ENCODE measurements at regions not wholly inside any gene's neighbourhood (a gene's known extent, or its start where the extent isn't known, plus 50 kb on each side); places are given as distances from the start of the nearest gene placed in this dataset.
"Not testable (repeated sequence)": the region's sequence is repeated elsewhere in the genome, so short reads cannot be mapped to it uniquely, and the experiment has no call there.

DNA sequence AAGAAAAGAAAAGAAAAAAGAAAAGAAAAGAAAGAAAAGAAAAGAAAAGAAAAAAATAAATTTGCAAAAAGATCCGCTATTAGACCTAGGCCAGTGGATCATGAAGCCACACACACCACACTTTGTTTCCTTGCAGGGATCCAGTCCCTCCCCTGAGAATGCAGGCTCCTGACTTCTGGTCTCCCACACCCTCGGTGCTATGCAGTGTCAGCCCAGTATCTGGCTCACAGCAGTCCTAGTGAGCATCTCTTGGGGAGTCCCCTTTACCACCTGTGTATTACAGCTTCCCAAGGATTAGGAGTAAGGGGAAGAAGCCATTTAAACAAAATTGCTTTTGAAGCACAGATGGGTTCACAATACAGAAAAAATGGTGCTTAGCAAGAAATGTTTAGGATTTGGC lies 174.1 kb upstream of the IRF2BP2 start:
- POLR2A ChIA-PET; H3K9me3 ChIP-seq (replicated peaks; ENCODE audit: control insufficient read depth, insufficient read depth, low read depth, low read length); FAIRE-seq; H4K20me1 ChIP-seq (replicated peaks; ENCODE audit: control insufficient read depth, insufficient read depth, low read length); H3K79me2 ChIP-seq (ENCODE audit: control insufficient read depth, insufficient read depth, low read length); CTCF ChIA-PET (ENCODE audit: low intra/inter-chr PET ratio); in situ Hi-C loops (cut with MboI); H3K27ac ChIP-seq (ENCODE audit: extremely low read depth, low read depth, low read length); H3K9ac ChIP-seq (ENCODE audit: insufficient read depth in 1 of 2, low read depth in 2 of 2, low read length in 2 of 2); H3K9me1 ChIP-seq (ENCODE audit: control insufficient read depth, insufficient read depth, low read length); intact Hi-C loops (cut with micrococcal nuclease); H3K4me2 ChIP-seq (ENCODE audit: insufficient read depth, low read length); BruUV-seq (replicated peaks); H3K36me3 ChIP-seq (ENCODE audit: control insufficient read depth, insufficient read depth, low read length); H3K4me1 ChIP-seq (replicated peaks in 1 of 2; ENCODE audit: control insufficient read depth in 2 of 2, insufficient read depth in 2 of 2, low read length in 2 of 2); H3K4me3 ChIP-seq; H2AFZ ChIP-seq (ENCODE audit: low read depth, low read length); ATAC-seq; DNase-seq (ENCODE audit: extremely low read depth in 1 of 4, low spot score in 3 of 4): not testable (repeated sequence)
- TF ChIP-seq, protein P1, sequence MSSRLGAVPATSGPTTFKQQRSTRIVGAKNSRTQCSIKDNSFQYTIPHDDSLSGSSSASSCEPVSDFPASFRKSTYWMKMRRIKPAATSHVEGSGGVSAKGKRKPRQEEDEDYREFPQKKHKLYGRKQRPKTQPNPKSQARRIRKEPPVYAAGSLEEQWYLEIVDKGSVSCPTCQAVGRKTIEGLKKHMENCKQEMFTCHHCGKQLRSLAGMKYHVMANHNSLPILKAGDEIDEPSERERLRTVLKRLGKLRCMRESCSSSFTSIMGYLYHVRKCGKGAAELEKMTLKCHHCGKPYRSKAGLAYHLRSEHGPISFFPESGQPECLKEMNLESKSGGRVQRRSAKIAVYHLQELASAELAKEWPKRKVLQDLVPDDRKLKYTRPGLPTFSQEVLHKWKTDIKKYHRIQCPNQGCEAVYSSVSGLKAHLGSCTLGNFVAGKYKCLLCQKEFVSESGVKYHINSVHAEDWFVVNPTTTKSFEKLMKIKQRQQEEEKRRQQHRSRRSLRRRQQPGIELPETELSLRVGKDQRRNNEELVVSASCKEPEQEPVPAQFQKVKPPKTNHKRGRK (tag; IDR thresholded peaks at IDR 0.05): 0 out of 2 replicates have a peak, but pooled peaks have one; percentile 4
- H3K27me3 ChIP-seq (ENCODE audit: control insufficient read depth in 2 of 2, insufficient read depth in 2 of 2, low read length in 2 of 2): peaks cover 25 to 36% of the 10 kb centered on the region in 2 experiments
- 24% methylated on average over 2 of the region's 2 CpGs for WGBS (ENCODE audit: insufficient coverage, low coverage, missing lambda C conversion rate)

DNA sequence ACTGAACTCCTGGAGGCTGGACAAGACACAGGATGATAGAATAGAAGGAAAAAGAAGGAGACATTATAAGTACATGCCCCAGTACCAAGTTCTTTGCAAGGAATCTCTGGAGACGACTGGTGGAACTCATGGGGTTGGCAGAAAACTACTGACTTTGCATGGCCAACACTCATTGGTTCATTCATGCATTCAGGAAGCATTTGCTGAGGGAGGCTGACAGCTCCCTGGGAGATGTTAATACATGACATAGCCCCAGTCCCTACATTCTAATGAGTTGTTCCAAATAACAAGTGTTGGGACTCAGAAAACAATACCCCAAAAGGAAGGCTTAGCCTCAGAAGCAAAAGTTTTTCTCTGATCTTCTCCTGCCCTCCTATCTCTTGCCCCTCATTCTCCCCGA lies 172.8 kb upstream of the IRF2BP2 start:
- POLR2A ChIA-PET: interaction anchor here (0.6 kb wide), 1 partner anchor 220 kb away, joined by 3 read pairs; no protein-coding TSS in a partner anchor
- ATAC-seq (no peak), FAIRE-seq (no peak), DNase-seq (ENCODE audit: extremely low read depth in 1 of 4, low spot score in 3 of 4) (no peak)
- no peak for TF ChIP-seq SUPT5H (IDR thresholded peaks at IDR 0.05)
- TF ChIP-seq, protein P2, sequence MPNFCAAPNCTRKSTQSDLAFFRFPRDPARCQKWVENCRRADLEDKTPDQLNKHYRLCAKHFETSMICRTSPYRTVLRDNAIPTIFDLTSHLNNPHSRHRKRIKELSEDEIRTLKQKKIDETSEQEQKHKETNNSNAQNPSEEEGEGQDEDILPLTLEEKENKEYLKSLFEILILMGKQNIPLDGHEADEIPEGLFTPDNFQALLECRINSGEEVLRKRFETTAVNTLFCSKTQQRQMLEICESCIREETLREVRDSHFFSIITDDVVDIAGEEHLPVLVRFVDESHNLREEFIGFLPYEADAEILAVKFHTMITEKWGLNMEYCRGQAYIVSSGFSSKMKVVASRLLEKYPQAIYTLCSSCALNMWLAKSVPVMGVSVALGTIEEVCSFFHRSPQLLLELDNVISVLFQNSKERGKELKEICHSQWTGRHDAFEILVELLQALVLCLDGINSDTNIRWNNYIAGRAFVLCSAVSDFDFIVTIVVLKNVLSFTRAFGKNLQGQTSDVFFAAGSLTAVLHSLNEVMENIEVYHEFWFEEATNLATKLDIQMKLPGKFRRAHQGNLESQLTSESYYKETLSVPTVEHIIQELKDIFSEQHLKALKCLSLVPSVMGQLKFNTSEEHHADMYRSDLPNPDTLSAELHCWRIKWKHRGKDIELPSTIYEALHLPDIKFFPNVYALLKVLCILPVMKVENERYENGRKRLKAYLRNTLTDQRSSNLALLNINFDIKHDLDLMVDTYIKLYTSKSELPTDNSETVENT (CRISPR knock-in tag; IDR thresholded peaks at IDR 0.05): peak; percentile 51; the same call in 1 of the 2 replicates
- 1% methylated on average over 2 of the region's 2 CpGs for WGBS (ENCODE audit: insufficient coverage, low coverage, missing lambda C conversion rate)
- intact Hi-C loops (cut with micrococcal nuclease) (no loop called here), in situ Hi-C loops (cut with MboI) (no loop called here)
- Histone ChIP-seq H3K27me3 (ENCODE audit: control insufficient read depth in 2 of 2, insufficient read depth in 2 of 2, low read length in 2 of 2) (peaks cover 38 to 49% of the 10 kb centered on the region in 2 experiments), H3K79me2 (ENCODE audit: control insufficient read depth, insufficient read depth, low read length) (no peaks in the 10 kb centered on the region), H3K4me1 (replicated peaks in 1 of 2; ENCODE audit: control insufficient read depth in 2 of 2, insufficient read depth in 2 of 2, low read length in 2 of 2) (peaks cover 0 to 8% of the 10 kb centered on the region in 2 experiments; a peak in 2 of 5 replicates), H4K20me1 (replicated peaks; ENCODE audit: control insufficient read depth, insufficient read depth, low read length) (no peaks in the 10 kb centered on the region), H2AFZ (ENCODE audit: low read depth, low read length) (no peak overlapping the region), H3K9me3 (replicated peaks; ENCODE audit: control insufficient read depth, insufficient read depth, low read depth, low read length) (no peaks in the 10 kb centered on the region), H3K4me2 (ENCODE audit: insufficient read depth, low read length) (no peak overlapping the region), H3K9ac (ENCODE audit: insufficient read depth in 1 of 2, low read depth in 2 of 2, low read length in 2 of 2) (no peak overlapping the region), H3K27ac (ENCODE audit: extremely low read depth, low read depth, low read length) (no peak overlapping the region), H3K36me3 (ENCODE audit: control insufficient read depth, insufficient read depth, low read length) (no peaks in the 10 kb centered on the region), H3K4me3 (no peak overlapping the region), H3K9me1 (ENCODE audit: control insufficient read depth, insufficient read depth, low read length) (no peaks in the 10 kb centered on the region)
- BruUV-seq (replicated peaks): no TSS peak
- CTCF ChIA-PET (ENCODE audit: low intra/inter-chr PET ratio): no interaction called here

Measured in K562 (cell line).